Epithelial cell of esophagus (primary cell): ENCODE measurements at regions not wholly inside any gene's neighbourhood (a gene's known extent, or its start where the extent isn't known, plus 50 kb on each side); places are given as distances from the start of the nearest gene placed in this dataset.

ENCODE experiments used
- DNase-seq: peaks from one replicate; pipeline ENCODE4 v3.0.0; 2010; ENCODE audit warnings: low read depth
- H3K4me3 ChIP-seq: 2 replicates; pipeline ENCODE4 v1.5.1; 2011; ENCODE audit warnings: mild to moderate bottlenecking, low read length, control low read depth
- TF ChIP-seq, protein P1 (sequence below): IDR thresholded peaks from 2 replicates; pipeline ENCODE4 v1.5.1; 2011; ENCODE audit warnings: low read depth, mild to moderate bottlenecking, low read length, control low read depth, inconsistent platforms; ENCODE audit not compliant: insufficient read depth; ENCODE audit errors: missing control alignments

DNA sequence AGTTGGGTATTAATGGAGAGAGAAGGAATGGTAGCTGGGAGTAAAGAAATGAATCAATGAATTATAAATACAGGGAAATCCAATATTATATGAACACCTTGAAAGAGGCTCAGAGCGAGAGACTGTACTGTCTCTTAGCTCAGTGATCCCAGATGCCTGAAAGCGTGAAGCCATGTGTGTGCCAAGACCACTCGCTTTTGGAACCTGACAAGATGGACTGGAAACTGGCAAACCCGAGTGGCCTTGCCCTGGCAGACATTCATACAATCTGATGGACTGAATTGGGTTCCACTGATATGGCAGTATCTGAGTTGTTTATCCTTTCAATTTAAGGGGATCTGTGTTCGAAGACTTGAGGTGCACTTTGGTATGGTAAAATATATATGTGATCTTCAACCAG lies 170.3 kb downstream of the ERCC6L2 start:
- H3K4me3 ChIP-seq: no peak overlapping the region
- no peak for DNase-seq
- TF ChIP-seq, protein P1, sequence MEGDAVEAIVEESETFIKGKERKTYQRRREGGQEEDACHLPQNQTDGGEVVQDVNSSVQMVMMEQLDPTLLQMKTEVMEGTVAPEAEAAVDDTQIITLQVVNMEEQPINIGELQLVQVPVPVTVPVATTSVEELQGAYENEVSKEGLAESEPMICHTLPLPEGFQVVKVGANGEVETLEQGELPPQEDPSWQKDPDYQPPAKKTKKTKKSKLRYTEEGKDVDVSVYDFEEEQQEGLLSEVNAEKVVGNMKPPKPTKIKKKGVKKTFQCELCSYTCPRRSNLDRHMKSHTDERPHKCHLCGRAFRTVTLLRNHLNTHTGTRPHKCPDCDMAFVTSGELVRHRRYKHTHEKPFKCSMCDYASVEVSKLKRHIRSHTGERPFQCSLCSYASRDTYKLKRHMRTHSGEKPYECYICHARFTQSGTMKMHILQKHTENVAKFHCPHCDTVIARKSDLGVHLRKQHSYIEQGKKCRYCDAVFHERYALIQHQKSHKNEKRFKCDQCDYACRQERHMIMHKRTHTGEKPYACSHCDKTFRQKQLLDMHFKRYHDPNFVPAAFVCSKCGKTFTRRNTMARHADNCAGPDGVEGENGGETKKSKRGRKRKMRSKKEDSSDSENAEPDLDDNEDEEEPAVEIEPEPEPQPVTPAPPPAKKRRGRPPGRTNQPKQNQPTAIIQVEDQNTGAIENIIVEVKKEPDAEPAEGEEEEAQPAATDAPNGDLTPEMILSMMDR: no peak

- no peak for DNase-seq
- H3K4me3 ChIP-seq: no peak overlapping the region
- TF ChIP-seq, protein P1: no peak
Observed at GRCh38 chr9:96044401-96044800, 168.9 kb downstream of the ERCC6L2 start.

DNA sequence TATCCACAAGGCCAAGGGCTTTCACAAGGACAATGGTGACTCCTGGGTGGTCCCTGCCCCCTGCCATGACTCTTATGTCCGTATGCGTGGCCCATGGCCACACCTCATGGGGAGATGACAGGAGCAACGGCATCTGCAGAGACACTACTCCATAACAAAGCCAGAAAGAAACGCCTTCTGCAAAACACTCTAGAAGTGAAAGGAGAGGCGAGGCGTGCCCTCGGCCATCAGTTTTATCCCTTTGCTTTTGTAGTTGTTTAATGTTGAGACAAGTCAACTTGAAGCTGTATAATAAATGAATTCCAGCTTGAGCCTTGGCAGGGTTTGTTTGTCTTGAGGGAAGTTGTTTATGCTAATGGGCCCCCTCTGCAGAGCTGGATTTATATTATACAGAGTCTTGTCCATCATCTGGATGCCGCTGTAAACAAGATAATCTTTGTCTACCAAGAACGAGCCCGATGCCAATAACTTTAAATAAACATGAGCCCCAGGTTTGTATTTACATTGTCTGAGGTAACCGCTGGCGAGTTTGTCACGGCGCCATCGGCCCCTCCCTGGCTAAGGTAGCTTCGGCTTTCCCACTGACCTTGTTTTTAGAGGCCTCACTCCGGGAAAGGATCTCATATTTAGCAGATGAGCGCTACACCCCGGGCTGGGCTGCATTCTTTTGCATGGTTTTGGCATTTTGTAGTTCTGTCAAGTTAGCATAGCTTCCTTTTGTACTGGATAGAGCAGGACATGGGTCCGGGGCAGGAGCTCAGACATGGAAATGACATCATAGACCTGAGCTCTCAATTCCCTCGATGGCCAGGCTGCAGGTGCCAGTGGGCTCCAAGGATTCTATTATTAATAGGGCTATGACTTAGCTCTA lies 165.3 kb downstream of the ERCC6L2 start:
- H3K4me3 ChIP-seq: no peak overlapping the region
- TF ChIP-seq, protein P1: no peak
- DNase-seq: no peak

DNA sequence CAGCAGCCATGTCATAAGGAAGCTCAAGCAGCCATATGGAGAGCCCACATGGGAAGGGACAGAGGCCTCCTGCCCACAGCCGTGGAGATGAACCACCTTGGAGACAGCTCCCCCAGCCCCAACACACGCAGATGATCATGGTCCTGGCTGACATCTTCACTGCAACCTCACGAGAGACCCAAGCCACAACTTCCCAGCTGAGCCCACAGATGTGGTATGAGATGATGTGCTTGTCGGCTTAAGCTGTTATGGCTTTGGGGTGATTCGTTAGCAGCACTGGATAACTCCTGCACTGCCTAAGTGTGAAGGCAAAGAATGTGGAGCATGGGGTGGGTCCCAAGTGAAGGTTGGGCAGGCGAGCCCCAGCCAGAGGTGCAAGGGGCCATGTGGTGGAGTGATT lies 163.4 kb downstream of the ERCC6L2 start:
- TF ChIP-seq, protein P1: no peak
- no peak overlapping the region for H3K4me3 ChIP-seq
- no peak for DNase-seq

DNA sequence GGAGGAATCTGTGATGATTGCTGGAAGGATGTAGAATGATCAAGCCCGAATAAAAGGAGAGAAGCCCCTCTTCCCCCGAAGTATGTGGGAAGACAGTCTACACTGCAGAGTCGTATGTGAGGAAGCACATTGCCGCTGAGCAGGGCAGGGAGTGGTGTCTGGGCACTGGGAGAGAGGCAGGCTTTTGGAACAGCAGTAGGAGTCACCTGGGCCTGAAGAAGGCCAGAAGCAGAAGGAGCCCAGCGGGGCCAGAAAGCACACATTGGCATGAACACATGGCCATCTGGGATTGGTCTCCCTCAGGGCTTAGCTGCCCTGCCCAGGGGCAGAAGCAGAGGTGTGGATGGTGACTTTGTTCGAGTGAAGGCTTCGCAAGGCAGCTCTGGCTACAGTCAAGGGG lies 162.8 kb downstream of the ERCC6L2 start:
- no peak overlapping the region for H3K4me3 ChIP-seq
- no peak for DNase-seq
- TF ChIP-seq, protein P1: no peak

- H3K4me3 ChIP-seq: no peak overlapping the region
- TF ChIP-seq, protein P1: no peak
- no peak for DNase-seq
Observed at GRCh38 chr9:96034553-96035122, 159.1 kb downstream of the ERCC6L2 start.
